Hepatocyte (in vitro differentiated cells): ENCODE measurements at regions not wholly inside any gene's neighbourhood (a gene's known extent, or its start where the extent isn't known, plus 50 kb on each side); places are given as distances from the start of the nearest gene placed in this dataset.

ENCODE experiments used
- DNase-seq: peaks from one replicate; pipeline ENCODE4 v3.0.0-alpha.2; 2016; ENCODE audit warnings: low spot score
- H2AFZ ChIP-seq: fragments of 200-600 bp; sonication (generic); 2 replicates; pipeline ENCODE4 v1.6.0; 2016; ENCODE audit warnings: antibody characterized with exemption, mild to moderate bottlenecking
- H3K27ac ChIP-seq: fragments of 200-600 bp; sonication (generic); 2 replicates; pipeline ENCODE4 v1.5.1; 2016; ENCODE audit warnings: mild to moderate bottlenecking
- H3K27me3 ChIP-seq: fragments of 200-600 bp; sonication (generic); 2 replicates; pipeline ENCODE4 v1.6.1; 2016
- H3K36me3 ChIP-seq: fragments of 200-600 bp; sonication (generic); replicated peaks from 2 replicates; pipeline ENCODE4 v1.5.1; 2016; ENCODE audit warnings: low read depth; ENCODE audit not compliant: insufficient read depth
- H3K4me1 ChIP-seq: fragments of 200-600 bp; sonication (generic); 2 replicates; pipeline ENCODE4 v1.5.1; 2016; ENCODE audit warnings: mild to moderate bottlenecking, moderate library complexity; ENCODE audit not compliant: insufficient read depth
- H3K4me2 ChIP-seq: fragments of 200-600 bp; sonication (generic); 2 replicates; pipeline ENCODE4 v1.6.0; 2016
- H3K4me3 ChIP-seq: fragments of 200-600 bp; sonication (generic); 2 replicates; pipeline ENCODE4 v1.5.1; 2016; ENCODE audit warnings: mild to moderate bottlenecking
- H3K79me2 ChIP-seq: fragments of 200-600 bp; sonication (generic); 2 replicates; pipeline ENCODE4 v1.6.0; 2017; ENCODE audit warnings: mild to moderate bottlenecking
- H3K9me2 ChIP-seq: fragments of 200-600 bp; sonication (generic); replicated peaks from 2 replicates; pipeline ENCODE4 v1.6.0; 2017; ENCODE audit warnings: mild to moderate bottlenecking; ENCODE audit not compliant: insufficient read depth
- H3K9me3 ChIP-seq: fragments of 200-600 bp; sonication (generic); 2 replicates; pipeline ENCODE4 v1.5.1; 2016; ENCODE audit warnings: low read depth, mild to moderate bottlenecking
- H4K20me1 ChIP-seq: fragments of 200-600 bp; sonication (generic); 2 replicates; pipeline ENCODE4 v1.6.0; 2016; ENCODE audit warnings: mild to moderate bottlenecking; ENCODE audit not compliant: insufficient read depth, poor library complexity, severe bottlenecking
- EZH2 ChIP-seq: fragments of 200-600 bp; sonication (generic); IDR thresholded peaks from 2 replicates; pipeline ENCODE4 v1.6.1; 2016; ENCODE audit warnings: antibody characterized with exemption, mild to moderate bottlenecking, borderline replicate concordance
- EZH2phosphoT487 ChIP-seq: fragments of 200-600 bp; sonication (generic); IDR thresholded peaks from one replicate; pipeline ENCODE4 v1.6.1; 2018; ENCODE audit warnings: antibody characterized with exemption, mild to moderate bottlenecking, low read depth, moderate library complexity; ENCODE audit not compliant: unreplicated experiment, severe bottlenecking
- WGBS: methylation state at CpG from one replicate; pipeline ENCODE4 v1.1.6; 2016; ENCODE audit warnings: low lambda C conversion rate; ENCODE audit errors: missing lambda C conversion rate; 5-methylcytosine and 5-hydroxymethylcytosine counted together
- TF ChIP-seq, protein P1 (sequence below): fragments of 200-600 bp; sonication (generic); IDR thresholded peaks from 2 replicates; pipeline ENCODE4 v1.5.1; 2016; ENCODE audit warnings: antibody characterized with exemption, mild to moderate bottlenecking; ENCODE audit not compliant: poor library complexity

DNA sequence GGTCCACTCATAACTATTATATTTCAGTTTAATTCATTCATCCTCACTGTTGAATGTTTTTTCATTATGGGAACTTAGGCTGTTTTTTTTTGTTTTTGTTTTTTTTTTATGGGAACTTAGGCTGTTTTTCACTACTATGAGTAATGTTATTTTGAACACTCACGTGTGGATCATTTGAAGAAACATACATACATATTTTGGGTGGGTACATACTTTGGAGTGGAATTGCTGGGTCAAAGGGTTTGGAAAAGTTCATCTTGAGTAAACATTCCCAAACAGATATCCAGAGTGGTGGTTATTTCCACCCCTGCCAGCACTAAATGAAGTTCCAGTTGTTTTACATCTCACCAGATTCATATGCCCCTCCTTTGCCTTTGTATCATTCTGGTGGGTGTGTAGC lies 584.4 kb downstream of the PSAT1 start:
- Histone ChIP-seq H3K4me1 (no peaks in the 10 kb centered on the region), H3K9me2 (no peaks in the 10 kb centered on the region), H3K27me3 (no peaks in the 10 kb centered on the region), H3K27ac (no peak overlapping the region), H3K4me3 (no peak overlapping the region), H3K9me3 (no peaks in the 10 kb centered on the region), H3K4me2 (no peak overlapping the region), H3K36me3 (no peaks in the 10 kb centered on the region), H4K20me1 (no peaks in the 10 kb centered on the region), H2AFZ (no peak overlapping the region), H3K79me2 (no peaks in the 10 kb centered on the region)
- TF ChIP-seq, protein P1, sequence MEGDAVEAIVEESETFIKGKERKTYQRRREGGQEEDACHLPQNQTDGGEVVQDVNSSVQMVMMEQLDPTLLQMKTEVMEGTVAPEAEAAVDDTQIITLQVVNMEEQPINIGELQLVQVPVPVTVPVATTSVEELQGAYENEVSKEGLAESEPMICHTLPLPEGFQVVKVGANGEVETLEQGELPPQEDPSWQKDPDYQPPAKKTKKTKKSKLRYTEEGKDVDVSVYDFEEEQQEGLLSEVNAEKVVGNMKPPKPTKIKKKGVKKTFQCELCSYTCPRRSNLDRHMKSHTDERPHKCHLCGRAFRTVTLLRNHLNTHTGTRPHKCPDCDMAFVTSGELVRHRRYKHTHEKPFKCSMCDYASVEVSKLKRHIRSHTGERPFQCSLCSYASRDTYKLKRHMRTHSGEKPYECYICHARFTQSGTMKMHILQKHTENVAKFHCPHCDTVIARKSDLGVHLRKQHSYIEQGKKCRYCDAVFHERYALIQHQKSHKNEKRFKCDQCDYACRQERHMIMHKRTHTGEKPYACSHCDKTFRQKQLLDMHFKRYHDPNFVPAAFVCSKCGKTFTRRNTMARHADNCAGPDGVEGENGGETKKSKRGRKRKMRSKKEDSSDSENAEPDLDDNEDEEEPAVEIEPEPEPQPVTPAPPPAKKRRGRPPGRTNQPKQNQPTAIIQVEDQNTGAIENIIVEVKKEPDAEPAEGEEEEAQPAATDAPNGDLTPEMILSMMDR = no peak
- TF ChIP-seq EZH2phosphoT487 (no peak), EZH2 (no peak)
- no peak for DNase-seq
- 71% methylated on average over 1 of the region's 1 CpG for WGBS

DNA sequence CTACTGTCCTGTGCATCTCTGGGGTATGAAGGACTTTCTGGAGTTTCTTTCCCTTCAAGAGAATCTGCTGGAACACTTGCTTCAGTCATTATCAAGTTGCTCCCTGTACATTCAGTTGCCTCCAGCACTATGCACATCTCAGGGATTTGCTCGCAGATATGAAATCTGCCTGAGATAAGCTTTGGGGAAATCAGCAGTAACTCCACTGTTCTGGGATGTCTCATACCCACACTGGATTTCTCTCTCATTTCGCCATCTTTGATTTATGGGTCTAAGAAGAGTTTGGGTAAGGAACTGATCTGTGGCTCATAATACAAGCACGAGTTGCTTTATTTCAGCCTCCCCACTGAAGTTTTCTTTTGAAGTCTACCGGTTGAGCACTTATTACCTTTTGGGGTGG lies 585.6 kb downstream of the PSAT1 start:
- Histone ChIP-seq H4K20me1 (no peaks in the 10 kb centered on the region), H3K4me1 (no peaks in the 10 kb centered on the region), H3K9me2 (no peaks in the 10 kb centered on the region), H3K27me3 (no peaks in the 10 kb centered on the region), H3K79me2 (no peaks in the 10 kb centered on the region), H2AFZ (no peak overlapping the region), H3K9me3 (no peaks in the 10 kb centered on the region), H3K4me3 (no peak overlapping the region), H3K36me3 (no peaks in the 10 kb centered on the region), H3K4me2 (no peak overlapping the region), H3K27ac (no peak overlapping the region)
- 74% methylated on average over 4 of the region's 4 CpGs for WGBS
- DNase-seq = peak; percentile 18
- TF ChIP-seq, protein P1 = no peak
- TF ChIP-seq EZH2phosphoT487 (no peak), EZH2 (no peak)

DNA sequence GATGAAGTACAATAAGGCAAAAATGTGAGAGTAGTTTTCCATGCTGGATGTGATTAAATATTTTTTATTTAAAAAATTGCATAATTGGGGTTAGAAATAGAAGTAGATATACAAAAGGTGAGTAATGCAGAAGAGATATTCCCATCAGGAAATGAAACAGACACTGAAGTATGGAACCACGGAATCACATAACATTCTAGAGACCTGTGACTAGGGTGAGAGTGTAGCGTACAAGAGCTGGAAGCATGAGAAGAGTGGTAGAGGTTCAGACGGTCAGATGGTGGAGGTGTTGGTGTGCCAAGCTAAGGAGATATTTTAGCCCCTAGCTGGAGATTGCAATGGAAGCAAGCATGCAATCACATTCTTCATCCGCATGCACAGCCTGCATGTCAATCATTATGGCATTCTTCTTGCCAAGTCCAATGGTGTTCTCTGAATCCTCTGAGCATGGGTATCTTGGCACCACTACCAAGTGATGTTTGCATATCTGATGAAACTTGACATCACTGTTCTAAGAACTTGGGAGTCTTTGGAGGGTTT lies 587.8 kb downstream of the PSAT1 start:
- H3K27me3 ChIP-seq = no peaks in the 10 kb centered on the region
- no peak overlapping the region for H3K4me2 ChIP-seq
- H3K9me3 ChIP-seq = no peaks in the 10 kb centered on the region
- H3K4me1 ChIP-seq = no peaks in the 10 kb centered on the region
- no peaks in the 10 kb centered on the region for H4K20me1 ChIP-seq
- no peak for DNase-seq
- no peak overlapping the region for H3K27ac ChIP-seq
- no peaks in the 10 kb centered on the region for H3K36me3 ChIP-seq
- WGBS = 98% methylated on average over 4 of the region's 4 CpGs
- H2AFZ ChIP-seq = no peak overlapping the region
- TF ChIP-seq, protein P1 = no peak
- TF ChIP-seq EZH2phosphoT487 = no peak
- no peak for TF ChIP-seq EZH2
- H3K79me2 ChIP-seq = no peaks in the 10 kb centered on the region
- no peaks in the 10 kb centered on the region for H3K9me2 ChIP-seq
- H3K4me3 ChIP-seq = no peak overlapping the region

DNA sequence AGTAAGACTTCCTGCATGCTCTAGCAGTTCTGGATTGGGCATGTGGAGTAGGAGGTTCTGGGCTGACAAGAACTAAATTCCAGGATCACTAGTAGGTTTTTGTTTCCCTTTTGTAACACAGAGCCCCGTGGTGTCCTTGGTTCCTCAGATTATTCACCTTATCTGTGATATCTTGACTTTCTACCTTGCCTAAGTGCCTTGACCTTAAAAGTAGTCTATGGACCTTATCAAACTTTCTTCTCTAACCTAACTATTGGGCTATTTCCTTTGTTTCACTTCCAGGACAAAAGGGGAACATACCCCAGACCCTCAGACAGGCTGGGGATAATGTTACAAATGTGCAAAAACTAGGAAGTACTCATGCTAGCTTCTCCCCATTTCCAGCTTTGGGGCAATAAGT lies 595.3 kb downstream of the PSAT1 start:
- H3K4me3 ChIP-seq = no peak overlapping the region
- H3K4me1 ChIP-seq = no peaks in the 10 kb centered on the region
- 42% methylated on average over 1 of the region's 1 CpG for whole genome bisulfite sequencing
- H3K27me3 ChIP-seq = no peaks in the 10 kb centered on the region
- no peak for DNase-seq
- no peaks in the 10 kb centered on the region for H4K20me1 ChIP-seq
- H3K36me3 ChIP-seq = no peaks in the 10 kb centered on the region
- no peaks in the 10 kb centered on the region for H3K9me2 ChIP-seq
- no peaks in the 10 kb centered on the region for H3K79me2 ChIP-seq
- H2AFZ ChIP-seq = no peak overlapping the region
- TF ChIP-seq EZH2 = no peak
- TF ChIP-seq, protein P1 = no peak
- no peak for TF ChIP-seq EZH2phosphoT487
- no peaks in the 10 kb centered on the region for H3K9me3 ChIP-seq
- H3K27ac ChIP-seq = no peak overlapping the region
- H3K4me2 ChIP-seq = no peak overlapping the region
